IMR-90 (cell line): ENCODE measurements at regions not wholly inside any gene's neighbourhood (a gene's known extent, or its start where the extent isn't known, plus 50 kb on each side); places are given as distances from the start of the nearest gene placed in this dataset.

Source experiments
- ATAC-seq: fragments of 200-7000 bp; cut with Tn5 transposase; 2 replicates; pipeline ENCODE4 v1.9.1; 2020; ENCODE audit warnings: low read depth, mild to moderate bottlenecking, moderate library complexity
- BruUV-seq: library from RNA; stranded (reverse); fragments of 400-500 nt; replicated peaks from 2 replicates; lab custom pipeline; 2021; lab: Mats Ljungman, UMichigan
- CTCF ChIA-PET: fragments of 300-600 bp; formaldehyde crosslinking; extraction: SDS; loops from one replicate; lab custom pipeline; 2021; ENCODE audit warnings: antibody characterized with exemption; lab: Yijun Ruan, JAX
- POLR2A ChIA-PET: fragments of 300-600 bp; sonication (Branson Sonifier 250); formaldehyde crosslinking; loops from one replicate; lab custom pipeline; 2022; ENCODE audit warnings: antibody characterized with exemption; ENCODE audit not compliant: unreplicated experiment; lab: Charles Lee
- DNase-seq: peaks from one replicate; pipeline ENCODE4 v3.0.0; 2013
- H2AFZ ChIP-seq: replicated peaks from 2 replicates; pipeline ENCODE3; 2013; ENCODE audit warnings: low read length, mild to moderate bottlenecking; ENCODE audit not compliant: poor library complexity
- H2AK5ac ChIP-seq: 2 replicates; pipeline ENCODE4 v1.6.1; 2013; ENCODE audit warnings: low read depth, low read length, inconsistent platforms
- H2AK9ac ChIP-seq: replicated peaks from 2 replicates; pipeline ENCODE3; 2013; ENCODE audit warnings: mild to moderate bottlenecking, low read depth, low read length, moderate library complexity; ENCODE audit not compliant: poor library complexity
- H2BK120ac ChIP-seq: 2 replicates; pipeline ENCODE4 v1.6.1; 2013; ENCODE audit warnings: low read depth, low read length, inconsistent platforms
- H2BK15ac ChIP-seq: 3 replicates; pipeline ENCODE4 v1.6.1; 2013; ENCODE audit warnings: low read depth, low read length, inconsistent platforms
- H2BK20ac ChIP-seq: 2 replicates; pipeline ENCODE4 v1.6.1; 2013; ENCODE audit warnings: low read depth, mild to moderate bottlenecking, inconsistent platforms, low read length, moderate library complexity
- H2BK5ac ChIP-seq: 2 replicates; pipeline ENCODE4 v1.6.1; 2013; ENCODE audit warnings: mild to moderate bottlenecking, low read depth, low read length, inconsistent platforms; ENCODE audit not compliant: poor library complexity, severe bottlenecking
- H3K14ac ChIP-seq: replicated peaks from 2 replicates; pipeline ENCODE4 v1.6.1; 2013; ENCODE audit warnings: low read depth, low read length, inconsistent platforms
- H3K18ac ChIP-seq: 2 replicates; pipeline ENCODE4 v1.6.1; 2013; ENCODE audit warnings: low read depth, low read length, control low read depth
- H3K23ac ChIP-seq: 2 replicates; pipeline ENCODE4 v1.6.1; 2013; ENCODE audit warnings: low read depth, low read length, inconsistent platforms
- H3K27ac ChIP-seq: 2 replicates; pipeline ENCODE4 v1.5.1; 2013; ENCODE audit warnings: mild to moderate bottlenecking, control low read depth, low read length; ENCODE audit not compliant: insufficient read depth
- H3K27me3 ChIP-seq: 2 replicates; pipeline ENCODE4 v1.6.1; 2013; ENCODE audit warnings: low read length; ENCODE audit not compliant: control insufficient read depth, insufficient read depth
- H3K36me3 ChIP-seq: 2 replicates; pipeline ENCODE4 v1.6.1; 2013; ENCODE audit warnings: low read length, mixed read lengths; ENCODE audit not compliant: control insufficient read depth, insufficient read depth
- H3K4ac ChIP-seq: 2 replicates; pipeline ENCODE4 v1.6.1; 2013; ENCODE audit warnings: low read depth, low read length, inconsistent platforms
- H3K4me1 ChIP-seq: 2 replicates; pipeline ENCODE4 v1.6.1; 2013; ENCODE audit warnings: low read length, mixed read lengths; ENCODE audit not compliant: control insufficient read depth, insufficient read depth
- H3K4me2 ChIP-seq: 2 replicates; pipeline ENCODE4 v1.6.1; 2013; ENCODE audit warnings: low read depth, mild to moderate bottlenecking, control low read depth, low read length, moderate library complexity
- H3K4me3 ChIP-seq: 2 replicates; pipeline ENCODE4 v1.5.1; 2013; ENCODE audit warnings: low read depth, mild to moderate bottlenecking, control low read depth, low read length, moderate library complexity; ENCODE audit not compliant: insufficient read depth
- H3K56ac ChIP-seq: 2 replicates; pipeline ENCODE4 v1.6.1; 2013; ENCODE audit warnings: low read length, inconsistent platforms; ENCODE audit not compliant: insufficient read depth; ENCODE audit errors: extremely low read depth
- H3K79me1 ChIP-seq, 2 experiments: 2 replicates each; pipeline ENCODE4 v1.6.1; 2013; ENCODE audit warnings: low read length in 2 of 2, inconsistent platforms in 1 of 2, low read depth in 1 of 2
- H3K9ac ChIP-seq: 2 replicates; pipeline ENCODE4 v1.6.1; 2013; ENCODE audit warnings: low read depth, low read length, control low read depth
- H3K9me1 ChIP-seq: 2 replicates; pipeline ENCODE4 v1.6.1; 2013; ENCODE audit warnings: low read length, inconsistent platforms; ENCODE audit not compliant: insufficient read depth
- H3K9me3 ChIP-seq: 2 replicates; pipeline ENCODE4 v1.6.1; 2013; ENCODE audit warnings: low read length; ENCODE audit not compliant: control insufficient read depth, insufficient read depth
- H4K20me1 ChIP-seq: 2 replicates; pipeline ENCODE4 v1.6.1; 2013; ENCODE audit warnings: low read length, inconsistent platforms; ENCODE audit not compliant: insufficient read depth
- H4K5ac ChIP-seq: 2 replicates; pipeline ENCODE4 v1.6.1; 2013; ENCODE audit warnings: mild to moderate bottlenecking, low read depth, low read length, control low read depth
- H4K8ac ChIP-seq, 2 experiments: 2 replicates each; pipeline ENCODE4 v1.6.1; 2013; ENCODE audit warnings: low read depth in 2 of 2, low read length in 2 of 2, control low read depth in 1 of 2, inconsistent platforms in 1 of 2
- H4K91ac ChIP-seq: 2 replicates; pipeline ENCODE4 v1.6.1; 2013; ENCODE audit warnings: low read depth, low read length, inconsistent platforms; ENCODE audit not compliant: insufficient read depth
- FOS ChIP-seq: fragments of 150-350 bp; IDR thresholded peaks from 2 replicates; pipeline ENCODE4 v1.6.1; 2016; ENCODE audit warnings: low read depth, low read length
- MAZ ChIP-seq: IDR thresholded peaks from 2 replicates; pipeline ENCODE4 v1.6.1; 2012; ENCODE audit warnings: low read depth, mild to moderate bottlenecking, low read length, improper control_type of control experiment, moderate library complexity, borderline replicate concordance
- POLR2A ChIP-seq: IDR thresholded peaks from 2 replicates; pipeline ENCODE4 v1.6.1; 2012; ENCODE audit warnings: mild to moderate bottlenecking, low read depth, low read length
- RCOR1 ChIP-seq: IDR thresholded peaks from 2 replicates; pipeline ENCODE4 v1.6.1; 2012; ENCODE audit warnings: mild to moderate bottlenecking, low read length, improper control_type of control experiment; ENCODE audit not compliant: insufficient replicate concordance
- RFX5 ChIP-seq: IDR thresholded peaks from 2 replicates; pipeline ENCODE4 v1.8.0; 2012; ENCODE audit warnings: low read depth, mild to moderate bottlenecking, low read length, moderate library complexity
- SMC3 ChIP-seq: fragments of 150-350 bp; IDR thresholded peaks from 2 replicates; pipeline ENCODE4 v1.6.1; 2016; ENCODE audit warnings: low read depth, mild to moderate bottlenecking, antibody characterized with exemption, low read length, moderate library complexity
- WGBS, 2 experiments: methylation state at CpG; one replicate each; pipeline versions ENCODE4 v1.1.5 to v1.1.7; 2013; ENCODE audit warnings: missing lambda C conversion rate in 2 of 2; ENCODE audit not compliant: insufficient read length in 1 of 2; ENCODE audit errors: extremely low coverage in 2 of 2; 5-methylcytosine and 5-hydroxymethylcytosine counted together
- dilution Hi-C: fragments of 300-500 bp; cut with HindIII; formaldehyde crosslinking; loops from one replicate; pipeline ENCODE4 v1.14.3; 2018; ENCODE audit warnings: low sequenced_read_pairs; ENCODE audit not compliant: unreplicated experiment
- in situ Hi-C: fragments of 300-500 bp; cut with MboI; formaldehyde crosslinking; loops from 3 replicates; pipeline ENCODE4 v1.14.3; 2019; ENCODE audit warnings: low sequenced_read_pairs, inconsistent platforms, mixed read lengths
- intact Hi-C: fragments of 100-400 bp; cut with micrococcal nuclease; formaldehyde crosslinking; loops from 2 replicates; pipeline ENCODE4 v1.10.0; 2022
- TF ChIP-seq, protein P1 (sequence below): fragments of 150-350 bp; IDR thresholded peaks from 2 replicates; pipeline ENCODE4 v1.6.1; 2016; ENCODE audit warnings: low read depth, mild to moderate bottlenecking, low read length, moderate library complexity, borderline replicate concordance

- intact Hi-C loops (no loop called here), in situ Hi-C loops (no loop called here), dilution Hi-C loops (no loop called here)
- H4K20me1 ChIP-seq, result no peaks in the 10 kb centered on the region
- no CpG with 5 or more reads among the region's 7 CpGs for WGBS, 2 experiments
- no peak overlapping the region; the same call in 1 of the 2 replicates for H4K5ac ChIP-seq
- no peak overlapping the region for H2AK9ac ChIP-seq
- H3K9me1 ChIP-seq, result no peaks in the 10 kb centered on the region
- no peak overlapping the region for H4K91ac ChIP-seq
- no peak overlapping the region for H2AK5ac ChIP-seq
- no TSS peak for BruUV-seq
- POLR2A ChIA-PET, result no interaction called here
- H3K27ac ChIP-seq, result no peak overlapping the region
- no peak overlapping the region for H3K14ac ChIP-seq
- H3K18ac ChIP-seq, result no peak overlapping the region; the same call in 1 of the 2 replicates
- no peaks in the 10 kb centered on the region for H3K9me3 ChIP-seq
- DNase-seq, result no peak
- H2BK120ac ChIP-seq, result no peak overlapping the region
- ATAC-seq, result no peak
- H2BK15ac ChIP-seq, result no peak overlapping the region
- H2BK20ac ChIP-seq, result no peak overlapping the region
- H3K27me3 ChIP-seq, result peaks cover 2% of the 10 kb centered on the region; the same call in 1 of the 2 replicates
- TF ChIP-seq MAZ (no peak), POLR2A (no peak), RCOR1 (no peak), SMC3 (no peak), FOS (no peak), RFX5 (no peak)
- TF ChIP-seq, protein P1, sequence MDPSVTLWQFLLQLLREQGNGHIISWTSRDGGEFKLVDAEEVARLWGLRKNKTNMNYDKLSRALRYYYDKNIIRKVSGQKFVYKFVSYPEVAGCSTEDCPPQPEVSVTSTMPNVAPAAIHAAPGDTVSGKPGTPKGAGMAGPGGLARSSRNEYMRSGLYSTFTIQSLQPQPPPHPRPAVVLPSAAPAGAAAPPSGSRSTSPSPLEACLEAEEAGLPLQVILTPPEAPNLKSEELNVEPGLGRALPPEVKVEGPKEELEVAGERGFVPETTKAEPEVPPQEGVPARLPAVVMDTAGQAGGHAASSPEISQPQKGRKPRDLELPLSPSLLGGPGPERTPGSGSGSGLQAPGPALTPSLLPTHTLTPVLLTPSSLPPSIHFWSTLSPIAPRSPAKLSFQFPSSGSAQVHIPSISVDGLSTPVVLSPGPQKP, result no peak
- H3K4me3 ChIP-seq, result no peak overlapping the region
- no peak overlapping the region for H2AFZ ChIP-seq
- H3K23ac ChIP-seq, result no peak overlapping the region
- CTCF ChIA-PET, result no interaction called here
- H3K9ac ChIP-seq, result no peak overlapping the region
- H3K79me1 ChIP-seq, result no peaks in the 10 kb centered on the region
- H3K56ac ChIP-seq, result no peak overlapping the region
- H3K36me3 ChIP-seq, result no peaks in the 10 kb centered on the region
- no peak overlapping the region for H2BK5ac ChIP-seq
- H3K4me2 ChIP-seq, result no peak overlapping the region
- H3K4ac ChIP-seq, result no peak overlapping the region
- no peak overlapping the region for H4K8ac ChIP-seq
- H3K4me1 ChIP-seq, result peaks cover 8% of the 10 kb centered on the region; the same call in 1 of the 2 replicates
Observed at GRCh38 chr9:7507566-7508270, 291.9 kb downstream of the DMAC1 start.
